ENCODE measurements at regions not wholly inside any gene's neighbourhood (a gene's known extent, or its start where the extent isn't known, plus 50 kb on each side); places are given as distances from the start of the nearest gene placed in this dataset.

- TF ChIP-seq, protein P1, sequence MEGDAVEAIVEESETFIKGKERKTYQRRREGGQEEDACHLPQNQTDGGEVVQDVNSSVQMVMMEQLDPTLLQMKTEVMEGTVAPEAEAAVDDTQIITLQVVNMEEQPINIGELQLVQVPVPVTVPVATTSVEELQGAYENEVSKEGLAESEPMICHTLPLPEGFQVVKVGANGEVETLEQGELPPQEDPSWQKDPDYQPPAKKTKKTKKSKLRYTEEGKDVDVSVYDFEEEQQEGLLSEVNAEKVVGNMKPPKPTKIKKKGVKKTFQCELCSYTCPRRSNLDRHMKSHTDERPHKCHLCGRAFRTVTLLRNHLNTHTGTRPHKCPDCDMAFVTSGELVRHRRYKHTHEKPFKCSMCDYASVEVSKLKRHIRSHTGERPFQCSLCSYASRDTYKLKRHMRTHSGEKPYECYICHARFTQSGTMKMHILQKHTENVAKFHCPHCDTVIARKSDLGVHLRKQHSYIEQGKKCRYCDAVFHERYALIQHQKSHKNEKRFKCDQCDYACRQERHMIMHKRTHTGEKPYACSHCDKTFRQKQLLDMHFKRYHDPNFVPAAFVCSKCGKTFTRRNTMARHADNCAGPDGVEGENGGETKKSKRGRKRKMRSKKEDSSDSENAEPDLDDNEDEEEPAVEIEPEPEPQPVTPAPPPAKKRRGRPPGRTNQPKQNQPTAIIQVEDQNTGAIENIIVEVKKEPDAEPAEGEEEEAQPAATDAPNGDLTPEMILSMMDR (IDR thresholded peaks at IDR 0.05; ENCODE audit: low read length, missing control alignments) = no peak
These were observed 99.1 kb upstream of the PRDM1 start for GRCh38 chr6:105986998-105987397.

GRCh38 chr6:105985816-105986632 is 100.1 kb upstream of the PRDM1 start:
- TF ChIP-seq, protein P1 (IDR thresholded peaks at IDR 0.05; ENCODE audit: low read length, missing control alignments) = no peak
- no peak for DNase-seq (ENCODE audit: low read depth)
- no peak overlapping the region for H3K4me3 ChIP-seq (replicated peaks; ENCODE audit: low read depth, low read length)

More at GRCh38 chr6:105986998-105987397, 99.1 kb upstream of the PRDM1 start:
- H3K4me3 ChIP-seq (replicated peaks; ENCODE audit: low read depth, low read length) = no peak overlapping the region
- DNase-seq (ENCODE audit: low read depth) = no peak

- TF ChIP-seq, protein P1 (IDR thresholded peaks at IDR 0.05; ENCODE audit: low read length, missing control alignments) = no peak
- no peak for DNase-seq (ENCODE audit: low read depth)
- no peak overlapping the region for H3K4me3 ChIP-seq (replicated peaks; ENCODE audit: low read depth, low read length)
These were observed 100.9 kb upstream of the PRDM1 start for GRCh38 chr6:105985098-105985815.

GRCh38 chr6:105983763-105984162 is 102.4 kb upstream of the PRDM1 start:
- no peak for DNase-seq (ENCODE audit: low read depth)
- TF ChIP-seq, protein P1 (IDR thresholded peaks at IDR 0.05; ENCODE audit: low read length, missing control alignments) = no peak
- no peak overlapping the region for H3K4me3 ChIP-seq (replicated peaks; ENCODE audit: low read depth, low read length)

DNA sequence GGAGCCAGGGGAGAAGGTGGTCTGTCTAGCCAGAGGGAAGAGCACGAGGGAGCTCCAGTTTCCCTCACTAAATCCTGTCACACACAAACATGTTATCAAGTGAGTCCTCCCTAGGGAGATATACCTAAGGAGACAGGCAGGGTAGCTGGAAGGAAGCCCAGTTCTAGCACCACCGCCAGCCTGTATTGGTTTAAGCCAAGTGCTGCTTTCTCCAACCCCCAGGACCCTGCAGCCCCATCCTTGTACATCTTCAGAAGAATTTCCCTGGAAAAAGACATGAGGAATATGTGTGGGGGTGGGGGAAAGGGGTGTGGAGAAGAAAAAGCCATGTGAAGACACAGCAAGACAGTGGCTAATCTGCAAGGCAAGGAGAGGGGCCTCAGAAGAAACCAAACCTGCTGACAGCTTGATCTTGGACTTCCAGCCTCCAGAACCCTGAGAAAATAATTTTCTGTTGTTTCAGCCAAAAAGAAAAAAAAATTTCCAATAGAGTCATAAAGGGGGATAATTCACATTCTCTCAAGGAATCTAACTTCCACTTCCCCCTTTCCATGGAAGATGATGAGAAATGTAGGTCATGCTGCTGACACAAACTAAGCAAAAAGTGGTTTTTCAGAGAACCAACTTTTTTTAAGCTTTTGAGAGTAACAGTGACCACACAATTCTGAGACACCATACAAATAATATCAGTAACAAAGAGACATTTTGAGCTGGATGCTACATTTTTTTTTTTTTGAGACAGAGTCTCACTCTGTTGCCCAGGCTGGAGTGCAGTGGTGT is 103.2 kb upstream of the PRDM1 start:
- no peak for DNase-seq (ENCODE audit: low read depth)
- TF ChIP-seq, protein P1 (IDR thresholded peaks at IDR 0.05; ENCODE audit: low read length, missing control alignments) = no peak
- no peak overlapping the region for H3K4me3 ChIP-seq (replicated peaks; ENCODE audit: low read depth, low read length)

GRCh38 chr6:105981888-105982358 is 104.2 kb upstream of the PRDM1 start:
- no peak overlapping the region for H3K4me3 ChIP-seq (replicated peaks; ENCODE audit: low read depth, low read length)
- TF ChIP-seq, protein P1 (IDR thresholded peaks at IDR 0.05; ENCODE audit: low read length, missing control alignments) = no peak
- DNase-seq (ENCODE audit: low read depth) = no peak

Data from fibroblast of pulmonary artery (primary cell).